Ovary (tissue), 7 donors: ENCODE measurements at regions not wholly inside any gene's neighbourhood (a gene's known extent, or its start where the extent isn't known, plus 50 kb on each side); places are given as distances from the start of the nearest gene placed in this dataset.

Source experiments
- DNase-seq, 5 donors: peaks; one replicate each; pipeline ENCODE4 v3.0.0-alpha.2; 2019 to 2020
- H3K27ac ChIP-seq, 2 donors: fragments of 200-600 bp; one replicate each; pipeline versions ENCODE4 v1.5.1 to v1.8.0; 2019 to 2022
- H3K27me3 ChIP-seq: fragments of 200-600 bp; one replicate; pipeline ENCODE4 v1.8.0; 2022
- H3K36me3 ChIP-seq: fragments of 200-600 bp; sonication (generic); one replicate; pipeline ENCODE4 v1.5.1; 2019
- H3K4me1 ChIP-seq: one replicate; pipeline ENCODE4 v1.8.1; 2013; ENCODE audit warnings: mild to moderate bottlenecking, moderate library complexity; ENCODE audit not compliant: insufficient read depth
- H3K4me3 ChIP-seq: fragments of 200-600 bp; sonication (generic); one replicate; pipeline ENCODE4 v1.5.1; 2017
- H3K9me3 ChIP-seq, 2 donors: fragments of 200-600 bp in 1 of 2; sonication (generic) in 1 of 2; one replicate each; pipeline versions ENCODE4 v1.5.1 to v1.8.1; 2013 to 2019; ENCODE audit warnings: mild to moderate bottlenecking in 1 of 2, moderate library complexity in 1 of 2
- CTCF ChIP-seq, 3 donors: fragments of 450-650 bp in 2 of 3; fragments of 200-600 bp in 1 of 3; IDR thresholded peaks; one replicate each; pipeline versions ENCODE4 v1.5.1 to v1.8.0; 2016 to 2022; ENCODE audit warnings: antibody characterized with exemption in 3 of 3, mild to moderate bottlenecking in 1 of 3
- EP300 ChIP-seq: sonication (generic); formaldehyde crosslinking; IDR thresholded peaks from one replicate; pipeline ENCODE4 v1.6.1; 2017; ENCODE audit warnings: antibody characterized with exemption
- POLR2A ChIP-seq: fragments of 450-650 bp; IDR thresholded peaks from one replicate; pipeline ENCODE4 v1.6.1; 2017; ENCODE audit warnings: antibody characterized with exemption, mild to moderate bottlenecking, moderate library complexity
- WGBS, 3 donors: extraction: QIAGEN DNeasy Blood & Tissue Kit in 1 of 3; methylation state at CpG; one replicate each; pipeline versions ENCODE4 v1.1.5 to v1.1.7; 2013 to 2017; 5-methylcytosine and 5-hydroxymethylcytosine counted together
- intact Hi-C, 4 donors: fragments of 100-400 bp; cut with DNase I; formaldehyde crosslinking; loops; one replicate each; pipeline versions ENCODE4 v1.11.0 to v1.15.1; 2022 to 2023
- donor health status: DM: no; HTN: no; CAD: no; lungs with moderate emphysema.
- donor health status: DM: no; HTN: no; CAD: no.
- donor health status: Bipolar disorder and iron deficiency.
- donor health status: DM: no; HTN: no; CAD: no.
- donor health status: DM: yes; HTN: yes; CAD: no.

GRCh38 chr17:34764716-34765115 is 185.3 kb downstream of the TMEM132E start:
- H3K9me3 ChIP-seq = no peaks in the 10 kb centered on the region
- TF ChIP-seq EP300 (no peak), CTCF (IDR thresholded peaks at IDR 0.05) (no peak), POLR2A (no peak)
- DNase-seq = no peak
- 49 to 63% (median 52%) methylated on average over 3 of the region's 3 CpGs for WGBS, 3 donors
- H3K27ac ChIP-seq = no peak overlapping the region
- intact Hi-C loops = no loop called here
- no peaks in the 10 kb centered on the region for H3K4me1 ChIP-seq
- H3K36me3 ChIP-seq = no peaks in the 10 kb centered on the region
- no peaks in the 10 kb centered on the region for H3K27me3 ChIP-seq
- H3K4me3 ChIP-seq = no peak overlapping the region

- no peak overlapping the region for H3K4me3 ChIP-seq
Measured at GRCh38 chr17:34763728-34764665, 184.6 kb downstream of the TMEM132E start.

GRCh38 chr17:34762078-34762477 is 182.7 kb downstream of the TMEM132E start:
- H3K4me3 ChIP-seq = no peak overlapping the region
- DNase-seq = no peak
- no peaks in the 10 kb centered on the region for H3K27me3 ChIP-seq
- WGBS, 3 donors = 71 to 81% (median 72%) methylated on average over 3 of the region's 3 CpGs
- TF ChIP-seq EP300 = no peak
- no peak for TF ChIP-seq POLR2A
- no peak for TF ChIP-seq CTCF (IDR thresholded peaks at IDR 0.05)
- intact Hi-C loops = no loop called here
- no peaks in the 10 kb centered on the region for H3K4me1 ChIP-seq
- no peak overlapping the region for H3K27ac ChIP-seq
- no peaks in the 10 kb centered on the region for H3K36me3 ChIP-seq
- H3K9me3 ChIP-seq = no peaks in the 10 kb centered on the region

More at GRCh38 chr17:34763728-34764665, 184.6 kb downstream of the TMEM132E start:
- no peaks in the 10 kb centered on the region for H3K27me3 ChIP-seq
- no peaks in the 10 kb centered on the region for H3K4me1 ChIP-seq
- TF ChIP-seq CTCF (IDR thresholded peaks at IDR 0.05) = no peak
- TF ChIP-seq POLR2A = no peak
- no peak for TF ChIP-seq EP300
- 54 to 67% (median 64%) methylated on average over 7 of the region's 7 CpGs for WGBS, 3 donors
- no peak for DNase-seq
- H3K27ac ChIP-seq = no peak overlapping the region
- intact Hi-C loops = no loop called here
- no peaks in the 10 kb centered on the region for H3K36me3 ChIP-seq
- H3K9me3 ChIP-seq = no peaks in the 10 kb centered on the region

- no peak for DNase-seq
- no peak for TF ChIP-seq CTCF (IDR thresholded peaks at IDR 0.05)
- no peak for TF ChIP-seq EP300
- TF ChIP-seq POLR2A = no peak
- no peaks in the 10 kb centered on the region for H3K9me3 ChIP-seq
- H3K4me3 ChIP-seq = no peak overlapping the region
- intact Hi-C loops = no loop called here
- H3K27me3 ChIP-seq = no peaks in the 10 kb centered on the region
- H3K4me1 ChIP-seq = no peaks in the 10 kb centered on the region
- WGBS, 3 donors = 65 to 78% (median 73%) methylated on average over 4 of the region's 4 CpGs
- H3K36me3 ChIP-seq = no peaks in the 10 kb centered on the region
- H3K27ac ChIP-seq = no peak overlapping the region
Measured at GRCh38 chr17:34761646-34762045, 182.3 kb downstream of the TMEM132E start.
